H4 (cell line): ENCODE measurements at regions not wholly inside any gene's neighbourhood (a gene's known extent, or its start where the extent isn't known, plus 50 kb on each side); places are given as distances from the start of the nearest gene placed in this dataset.
"Not testable (repeated sequence)": the region's sequence is repeated elsewhere in the genome, so short reads cannot be mapped to it uniquely, and the experiment has no call there.

ENCODE experiments used
- DNase-seq: peaks from one replicate; pipeline ENCODE4 v3.0.0-alpha.2; 2015; ENCODE audit warnings: low spot score

DNA sequence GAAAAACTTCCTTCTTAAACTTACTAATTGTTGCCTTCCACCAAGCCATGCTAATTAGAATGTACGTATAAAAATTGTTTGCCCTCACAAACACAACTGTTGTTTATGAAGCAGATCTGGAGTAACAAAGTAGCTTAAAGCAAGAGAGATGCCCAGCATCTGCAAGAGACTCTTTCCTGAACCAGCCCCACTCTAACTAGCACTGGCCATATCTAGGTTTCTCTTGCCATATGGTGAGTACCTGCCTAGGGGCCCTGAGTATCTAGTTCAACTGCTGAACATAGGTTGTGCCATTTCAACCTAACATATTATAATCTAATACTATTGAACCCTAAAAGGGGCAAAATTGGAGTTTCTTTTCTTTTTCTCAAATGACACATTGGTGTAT is 883.4 kb upstream of the B3GALT2 start:
- no peak for DNase-seq

DNA sequence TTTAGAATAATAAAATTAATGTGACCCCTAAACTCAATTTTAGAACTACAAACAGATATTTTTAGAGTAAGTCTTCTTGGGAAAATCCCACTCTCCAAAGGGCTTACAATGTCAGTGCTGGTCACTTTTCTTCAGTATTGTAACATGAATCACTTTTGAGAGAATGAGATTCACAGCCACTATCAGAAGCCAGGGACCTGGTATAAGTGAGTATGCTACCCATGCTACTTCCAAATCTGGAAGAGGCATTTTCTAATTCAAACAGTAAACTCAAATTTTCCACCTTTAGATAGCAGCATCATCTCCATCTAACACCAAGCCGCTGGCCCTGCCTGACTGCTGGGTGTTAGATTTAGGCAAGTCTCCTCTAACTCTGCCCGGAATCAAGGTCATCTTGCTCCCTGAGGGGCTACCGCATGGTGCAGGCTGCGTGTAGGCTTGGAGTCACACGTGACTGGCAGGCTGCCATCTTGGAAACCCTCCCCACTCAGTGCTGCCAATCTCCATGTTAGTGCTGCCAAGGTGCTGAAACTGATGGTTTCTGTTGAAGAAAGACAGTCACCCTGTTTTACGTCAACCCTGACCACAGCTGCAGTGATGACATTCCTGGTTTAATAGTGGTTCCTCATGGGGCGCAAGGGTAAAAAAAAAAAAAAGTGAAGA is 882.9 kb upstream of the B3GALT2 start:
- DNase-seq = peak; percentile 10

DNA sequence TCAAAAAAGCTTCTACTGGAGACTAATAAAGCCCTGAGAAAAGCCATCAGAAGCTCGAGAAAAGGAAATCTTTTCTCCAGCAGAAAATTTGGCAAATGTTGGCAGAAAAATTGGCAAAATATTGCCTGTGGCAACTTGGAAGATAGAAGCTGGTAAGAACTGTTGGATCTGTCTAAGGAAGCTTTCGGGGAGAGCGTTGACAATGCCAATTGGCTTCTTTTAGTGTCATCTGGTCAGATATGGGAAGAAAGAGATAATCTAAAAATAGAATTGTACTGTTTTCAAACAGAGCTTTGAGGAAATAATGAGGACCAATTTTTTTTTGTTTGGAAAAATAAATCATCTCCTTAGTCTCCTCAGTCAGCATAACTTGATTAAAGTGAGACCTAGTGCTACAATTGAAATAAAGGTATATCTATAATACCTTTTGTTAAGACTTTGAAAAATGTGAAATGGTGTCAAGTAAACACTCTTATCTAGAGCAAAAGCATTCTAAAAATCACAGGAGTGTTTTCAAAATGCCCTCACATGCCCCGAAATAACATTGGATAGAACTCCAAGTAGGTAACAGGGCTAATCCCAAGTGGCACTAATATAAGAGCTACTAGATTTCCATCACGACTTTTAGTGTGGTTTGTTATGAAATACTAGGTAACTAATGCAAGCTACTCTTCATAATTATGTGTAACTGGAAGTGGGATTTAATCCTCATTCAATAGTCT is 882.2 kb upstream of the B3GALT2 start:
- DNase-seq = no peak

DNA sequence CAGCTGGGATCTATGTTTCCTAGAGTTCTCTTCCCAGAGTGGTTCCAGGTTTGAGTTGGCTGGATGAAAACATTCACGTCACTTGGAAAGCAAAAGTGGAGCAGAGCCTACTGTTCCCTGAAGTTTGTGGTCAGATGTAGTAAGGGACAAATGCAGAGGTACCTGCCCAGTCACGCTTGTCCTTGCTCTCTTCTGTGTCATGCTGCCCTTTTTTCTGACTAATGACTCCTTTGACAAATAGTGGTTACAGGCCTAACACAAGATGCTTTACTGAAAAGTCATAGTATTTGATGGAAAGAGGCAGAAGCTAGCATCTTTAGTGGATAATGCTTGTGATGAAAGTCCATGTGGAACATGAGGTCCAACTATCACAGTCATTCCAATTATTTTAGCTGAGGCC is 881.4 kb upstream of the B3GALT2 start:
- DNase-seq = peak; percentile 17

DNA sequence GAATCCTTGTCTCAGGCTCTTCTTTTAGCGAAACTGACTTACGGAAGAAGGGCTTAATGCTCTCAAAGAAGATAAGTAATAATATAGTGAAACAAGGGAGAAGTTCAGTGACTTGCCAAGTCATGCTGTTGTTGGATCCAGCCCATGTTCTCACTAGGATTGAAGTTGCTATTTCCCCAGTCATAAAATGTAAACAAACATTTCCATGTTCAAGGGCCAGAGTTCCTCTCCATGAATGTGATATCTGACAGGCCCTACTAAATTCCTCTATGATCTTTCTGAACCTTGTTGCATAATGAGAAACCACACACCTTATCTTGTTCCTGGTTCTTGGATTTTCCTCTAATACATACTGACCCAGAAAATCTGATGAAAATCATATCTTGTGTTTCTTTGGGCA is 876.5 kb upstream of the B3GALT2 start:
- no peak for DNase-seq

DNA sequence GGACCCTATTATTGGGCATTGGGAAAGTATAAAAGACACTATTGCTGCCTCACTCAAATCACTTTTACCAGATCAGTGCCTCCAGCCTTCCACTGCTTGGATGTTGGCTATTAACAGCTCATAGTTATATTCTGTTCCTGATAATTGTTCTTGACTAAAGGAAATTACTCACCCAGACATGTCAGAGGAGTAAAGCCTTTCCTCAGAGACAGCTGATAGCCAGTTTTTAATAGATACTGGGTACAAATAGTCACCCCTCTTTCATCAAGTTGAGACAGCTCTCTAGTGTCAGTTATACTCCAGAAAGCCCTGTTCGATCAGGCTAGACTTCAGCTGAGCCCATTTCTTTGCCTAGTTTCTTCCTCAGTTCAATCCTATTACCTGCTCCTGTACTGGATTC is 876.1 kb upstream of the B3GALT2 start:
- no peak for DNase-seq

DNA sequence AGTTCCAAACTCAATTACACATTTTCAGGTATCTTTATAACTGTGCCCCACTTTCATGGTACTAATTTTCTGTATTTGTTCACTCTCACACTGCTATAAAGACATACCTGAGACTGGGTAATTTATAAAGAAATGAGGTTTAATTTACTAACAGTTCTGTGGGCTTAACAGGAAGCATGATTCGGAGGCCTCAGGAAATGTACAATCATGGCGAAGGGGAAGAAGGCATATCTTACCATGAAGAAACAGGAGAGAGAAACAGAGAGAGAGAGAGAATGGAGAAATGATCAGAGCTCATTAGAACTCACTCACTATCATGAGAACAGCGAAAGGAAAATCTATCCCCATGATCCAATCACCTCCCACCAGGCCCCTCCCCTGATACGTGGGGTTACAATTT is 874.1 kb upstream of the B3GALT2 start:
- DNase-seq = no peak

DNA sequence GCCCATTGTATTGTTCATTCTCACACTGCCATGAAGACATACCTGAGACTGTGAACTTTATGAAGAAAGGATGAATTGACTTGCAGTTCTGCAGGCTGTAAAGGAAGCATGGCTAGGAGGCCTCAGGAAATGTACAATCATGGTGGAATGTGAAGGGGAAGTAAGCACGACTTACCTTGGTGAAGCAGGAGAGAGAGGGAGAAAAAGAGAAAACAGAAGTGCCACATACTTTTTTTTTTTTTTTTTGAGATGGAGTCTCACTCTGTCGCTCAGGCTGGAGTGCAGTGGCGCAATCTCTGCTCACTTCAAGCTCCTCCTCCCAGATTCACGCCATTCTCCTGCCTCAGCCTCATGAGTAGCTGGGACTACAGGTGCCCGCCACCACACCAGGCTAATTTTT is 871.9 kb upstream of the B3GALT2 start:
- DNase-seq = not testable (repeated sequence)

DNA sequence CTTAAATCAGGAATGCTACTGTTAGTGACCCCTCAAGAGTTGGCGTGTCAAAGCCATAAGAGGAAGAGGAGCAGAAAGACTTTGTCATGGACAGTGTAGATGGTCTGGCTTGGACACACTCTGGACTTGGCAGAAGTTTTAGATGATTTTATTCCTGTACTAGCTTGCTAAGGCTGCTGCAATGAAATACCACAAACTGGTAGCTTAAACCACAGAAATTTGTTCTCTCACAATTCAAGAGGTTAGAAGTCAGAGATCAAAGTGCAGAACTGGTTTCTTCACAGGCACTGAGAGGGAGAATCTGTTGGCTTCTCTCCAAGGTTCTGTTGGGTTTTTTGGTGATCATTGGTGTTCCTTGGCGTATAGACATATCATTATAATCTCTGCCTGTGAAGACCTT is 869.8 kb upstream of the B3GALT2 start:
- DNase-seq = no peak

DNA sequence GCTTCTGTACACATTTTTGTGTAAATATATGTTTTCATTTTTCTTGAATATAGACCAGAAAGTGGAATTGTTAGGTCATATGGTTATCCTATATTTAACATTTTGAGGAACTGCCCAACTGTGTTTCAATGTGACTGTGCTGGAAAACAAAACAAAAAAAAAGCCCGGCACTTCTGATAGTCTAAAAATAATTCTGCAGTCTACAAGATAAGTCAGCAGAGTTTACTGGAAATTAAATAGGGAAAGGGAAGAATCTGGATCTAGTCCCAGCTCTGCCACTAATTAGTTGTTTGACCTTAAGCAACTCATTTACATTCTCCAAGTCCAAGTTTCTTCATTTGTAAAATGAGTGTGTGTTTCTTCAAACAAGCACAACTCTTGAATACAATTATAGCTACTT is 869.1 kb upstream of the B3GALT2 start:
- no peak for DNase-seq

DNA sequence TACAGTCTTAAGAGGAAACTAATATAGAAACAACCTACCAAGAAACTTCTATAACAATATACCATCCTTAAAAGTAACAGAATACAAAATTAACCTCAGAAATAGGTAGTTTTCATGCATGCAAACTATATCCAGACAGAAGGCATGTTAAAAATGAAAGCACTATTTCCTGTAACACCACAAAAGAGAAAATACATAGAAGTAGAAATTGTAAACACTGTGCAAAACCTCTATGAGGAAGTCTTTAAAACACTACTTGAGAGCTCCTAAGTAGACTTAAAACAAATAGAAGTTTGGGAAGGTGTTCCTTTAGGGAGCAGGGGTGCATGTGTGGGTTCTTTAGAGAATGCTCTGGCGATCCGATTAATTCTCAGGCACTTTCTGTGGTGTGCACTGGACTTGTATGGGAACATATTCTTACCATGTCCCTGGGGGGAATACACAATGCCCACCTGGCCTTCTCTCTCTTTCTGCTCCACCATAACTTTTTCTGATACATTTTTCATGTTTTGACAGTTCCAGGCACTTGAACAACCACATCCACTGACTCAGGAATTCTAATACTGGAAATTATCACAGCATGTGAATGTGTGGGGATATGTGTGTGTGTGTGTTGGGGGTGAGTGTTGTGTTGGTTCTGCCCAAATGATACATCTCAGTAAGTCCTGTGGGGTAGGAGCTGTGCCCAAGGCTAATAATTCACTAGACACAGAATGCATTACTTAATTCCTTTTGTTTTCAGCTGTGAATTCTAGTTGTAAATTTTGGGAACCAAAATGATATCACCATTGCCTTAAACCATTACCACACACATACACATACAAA is 866.3 kb upstream of the B3GALT2 start:
- DNase-seq = no peak

DNA sequence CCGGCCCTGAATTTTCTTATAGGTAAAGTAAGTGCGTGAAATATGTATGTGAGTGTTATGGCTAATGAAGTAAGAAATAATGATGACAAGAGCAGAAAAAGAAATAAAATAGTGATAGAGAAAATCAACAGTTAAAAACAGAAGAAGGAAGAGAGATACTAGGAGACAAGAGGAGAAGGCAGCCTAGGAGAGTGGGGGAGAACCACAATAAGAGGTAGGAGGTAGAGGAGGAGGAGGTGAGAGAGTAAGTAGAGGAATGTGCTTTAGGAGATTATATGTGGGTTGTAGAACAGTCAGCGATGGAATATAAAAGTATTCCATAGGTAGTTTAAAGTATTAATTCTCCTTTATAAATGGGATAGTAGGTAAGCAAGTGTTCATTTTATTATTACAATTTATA is 861.5 kb upstream of the B3GALT2 start:
- no peak for DNase-seq

DNA sequence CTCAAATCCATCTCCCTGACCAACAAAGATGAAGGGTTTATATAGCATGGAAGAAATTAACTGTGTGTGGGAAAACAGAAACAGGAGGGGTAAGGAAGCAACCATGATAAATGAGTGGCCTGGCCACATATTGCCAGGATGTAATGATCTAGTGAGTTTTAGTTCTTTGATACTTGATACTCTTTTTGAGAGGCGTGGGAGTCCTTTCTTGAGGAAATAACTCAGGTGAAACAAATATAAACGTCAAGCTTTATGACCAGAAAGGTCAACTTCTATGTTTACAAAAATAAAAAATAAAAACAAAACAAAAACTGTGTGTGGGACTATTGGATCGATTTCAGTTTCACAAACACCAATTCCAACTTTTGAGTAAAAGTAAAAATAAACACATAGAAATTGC is 860.8 kb upstream of the B3GALT2 start:
- no peak for DNase-seq

DNA sequence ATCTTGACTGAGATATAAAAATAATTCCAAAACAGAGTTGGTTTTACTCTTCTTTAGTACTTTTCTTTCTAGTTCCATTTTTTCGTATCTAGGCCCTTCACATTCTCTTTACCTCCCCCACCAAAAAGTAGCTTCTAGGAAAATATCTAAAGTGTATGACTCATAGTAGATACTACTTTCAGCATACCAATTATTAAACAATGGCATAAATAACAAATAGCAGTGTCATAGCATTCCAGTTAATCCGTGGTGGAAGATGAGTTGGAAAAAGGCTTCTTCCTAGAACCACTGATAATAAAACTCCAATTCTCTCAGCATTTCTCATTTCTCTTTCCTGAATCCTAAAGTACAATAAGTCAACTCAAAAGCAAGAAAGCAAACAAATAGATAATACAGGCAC is 859.0 kb upstream of the B3GALT2 start:
- no peak for DNase-seq

DNA sequence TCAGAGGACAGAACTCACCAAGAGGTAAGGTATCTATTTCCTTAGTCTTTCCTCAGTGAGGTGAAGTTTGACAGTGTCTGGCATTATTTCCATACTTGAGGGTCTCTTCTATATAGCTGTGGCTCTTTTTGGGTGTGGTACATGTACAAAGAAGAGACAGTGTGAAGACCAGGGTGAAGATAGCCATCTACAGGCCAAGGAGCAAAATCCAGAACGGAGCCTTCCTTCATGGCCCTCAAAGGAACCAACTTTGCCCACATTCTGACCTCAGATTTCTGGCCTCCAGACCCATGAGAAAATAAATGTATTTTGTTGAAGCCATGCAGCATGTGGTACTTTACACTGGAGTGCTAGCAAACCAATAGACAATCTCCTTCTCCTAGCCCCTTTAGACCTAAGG is 858.5 kb upstream of the B3GALT2 start:
- no peak for DNase-seq

DNA sequence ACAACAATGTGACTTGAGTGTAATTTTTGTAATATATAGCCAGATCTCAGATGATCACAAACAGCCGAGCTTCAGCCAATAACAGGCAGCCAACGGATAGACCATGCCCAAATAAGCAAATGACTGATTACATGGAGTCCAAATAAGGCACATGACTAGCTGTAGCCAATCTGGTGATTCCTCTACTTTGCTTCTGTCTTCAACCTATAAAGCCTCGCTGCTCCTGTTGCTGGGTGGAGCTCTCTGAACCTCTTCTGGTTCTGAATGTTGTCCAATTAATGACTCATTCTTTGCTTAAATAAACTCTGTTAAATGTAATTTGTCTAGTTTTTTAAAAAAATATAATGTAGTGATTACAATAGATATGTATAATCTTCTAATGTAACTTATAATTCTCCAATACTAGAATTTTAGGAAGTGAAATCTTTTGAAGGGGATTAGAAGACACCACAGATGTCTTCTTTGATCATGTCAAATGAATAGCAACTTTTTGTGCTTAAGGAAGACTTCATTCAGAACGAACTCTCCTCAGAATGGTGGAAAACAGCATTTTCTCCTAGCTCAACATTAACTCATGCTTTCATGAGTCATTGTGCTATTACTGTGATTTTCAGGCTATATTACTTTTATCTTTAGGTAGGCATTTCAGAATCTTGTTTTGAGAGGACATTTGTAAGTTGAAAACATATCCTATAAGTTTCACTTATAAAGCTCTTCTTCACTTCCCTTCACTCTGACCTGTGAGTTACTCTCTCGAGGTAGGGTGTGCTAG is 857.8 kb upstream of the B3GALT2 start:
- peak; percentile 27 for DNase-seq

DNA sequence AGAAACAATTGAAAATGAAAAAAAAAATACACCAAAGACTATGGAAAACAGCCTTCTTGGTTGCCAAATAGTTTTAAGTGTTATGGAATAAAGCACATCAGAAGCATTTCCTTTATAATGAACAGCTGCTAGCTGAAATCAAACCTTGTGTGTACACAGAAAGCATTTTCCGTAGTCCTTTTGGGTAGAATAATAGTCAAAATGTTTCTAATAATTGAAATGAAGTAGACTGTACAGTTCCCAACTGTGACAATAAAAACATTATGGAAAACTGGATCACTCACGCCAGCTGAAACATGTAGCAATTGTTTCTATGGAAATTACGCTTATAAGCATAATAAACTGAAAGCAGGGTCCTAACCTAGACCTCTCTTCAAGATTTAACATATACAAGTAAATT is 856.3 kb upstream of the B3GALT2 start:
- no peak for DNase-seq

DNA sequence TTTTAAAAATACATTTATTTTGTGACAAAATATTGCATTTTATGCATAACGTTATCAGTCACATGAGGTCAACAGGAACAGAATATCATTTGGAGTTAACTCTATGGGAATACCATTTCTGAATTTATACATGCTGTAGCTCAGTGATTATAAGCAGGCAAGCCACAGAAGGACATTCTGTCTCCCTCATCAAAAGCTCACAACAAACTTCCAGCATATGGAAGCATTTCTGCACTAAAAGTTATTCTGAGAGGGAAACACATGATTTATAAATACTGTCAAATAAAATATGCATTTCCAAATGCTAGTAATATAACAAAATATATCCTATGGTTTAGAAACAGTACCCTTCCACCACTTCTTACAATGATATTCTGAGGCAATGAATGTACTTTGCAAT is 854.1 kb upstream of the B3GALT2 start:
- no peak for DNase-seq

DNA sequence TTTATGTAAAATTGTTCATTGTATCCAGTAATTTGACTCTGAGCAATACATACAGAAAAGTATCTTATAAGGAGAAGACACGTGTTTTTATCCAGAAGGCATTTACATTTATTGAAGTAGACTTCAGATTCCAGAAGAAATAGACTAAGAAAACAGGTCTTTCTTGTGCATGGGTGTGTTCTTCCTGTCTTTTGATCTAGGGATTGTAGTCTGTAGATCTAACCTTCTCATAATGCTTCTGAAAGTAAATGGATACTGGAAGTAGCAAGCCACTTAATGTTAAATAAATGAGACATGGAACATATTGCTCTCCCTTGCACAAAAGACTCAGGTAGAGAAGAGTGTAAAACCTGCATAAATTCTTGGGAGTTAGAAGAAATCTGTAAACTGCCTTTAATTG is 853.2 kb upstream of the B3GALT2 start:
- DNase-seq = no peak

DNA sequence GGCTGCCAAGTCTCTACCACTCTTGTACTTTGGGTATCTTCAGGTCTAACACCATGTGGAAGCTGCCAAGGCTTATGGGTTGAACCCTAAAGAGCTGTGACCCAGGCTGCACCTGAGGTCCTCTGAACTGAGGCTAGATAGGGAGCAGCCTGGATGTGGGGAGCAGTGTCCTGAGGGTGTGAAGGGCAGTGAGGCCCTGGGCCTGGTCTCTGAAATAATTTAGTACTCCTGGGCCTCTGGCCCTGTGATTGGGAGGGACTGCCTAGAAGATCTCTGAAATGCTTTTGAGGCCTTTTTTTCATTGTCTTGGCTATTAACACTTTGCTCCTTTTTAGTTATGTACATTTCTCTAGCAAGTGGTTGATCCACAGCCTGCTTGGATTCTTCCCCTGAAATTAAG is 847.2 kb upstream of the B3GALT2 start:
- DNase-seq = no peak

DNA sequence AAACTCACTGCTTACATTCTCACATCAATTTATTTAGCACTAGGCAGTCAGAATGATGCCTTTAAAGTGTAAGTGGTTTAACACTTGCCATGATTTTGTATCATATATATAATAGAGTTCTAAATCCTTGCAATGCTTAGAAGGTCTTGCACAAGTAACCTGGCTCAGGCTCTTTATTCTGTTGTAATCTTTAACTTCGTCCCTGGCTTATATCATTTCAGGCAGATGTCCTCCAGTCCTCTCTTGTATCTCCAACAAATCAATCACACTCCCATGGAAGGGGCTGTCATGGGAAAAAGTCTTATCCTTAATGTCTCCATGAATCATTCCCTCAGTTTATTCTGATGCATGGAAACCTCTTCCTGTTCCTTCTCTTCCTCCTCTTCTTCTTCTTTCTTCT is 841.6 kb upstream of the B3GALT2 start:
- no peak for DNase-seq

DNA sequence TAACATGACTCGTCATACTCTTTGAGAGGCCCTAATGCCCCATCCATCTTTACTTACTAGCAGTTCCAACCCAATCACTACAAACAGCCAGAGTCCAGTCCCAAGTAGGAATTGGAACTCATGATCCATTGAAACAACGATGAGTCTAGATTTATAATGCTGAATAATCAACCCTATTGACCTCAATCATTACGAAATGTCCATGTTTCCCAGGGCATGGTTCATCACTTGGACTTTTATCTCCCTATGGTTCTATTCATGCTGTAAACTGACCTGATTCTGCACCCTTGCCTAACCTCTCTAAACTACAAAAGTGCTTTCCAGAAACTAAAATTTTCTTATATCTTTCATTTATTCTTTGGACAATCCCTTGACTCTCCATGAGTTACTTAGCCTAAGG is 840.0 kb upstream of the B3GALT2 start:
- DNase-seq = no peak
